IPS-11a (cell line): ENCODE measurements at regions not wholly inside any gene's neighbourhood (a gene's known extent, or its start where the extent isn't known, plus 50 kb on each side); places are given as distances from the start of the nearest gene placed in this dataset.

Experiments used
- H3K4me3 ChIP-seq: one replicate; pipeline ENCODE4 v1.5.1; 2013; ENCODE audit warnings: low read depth, low read length, control low read depth

DNA sequence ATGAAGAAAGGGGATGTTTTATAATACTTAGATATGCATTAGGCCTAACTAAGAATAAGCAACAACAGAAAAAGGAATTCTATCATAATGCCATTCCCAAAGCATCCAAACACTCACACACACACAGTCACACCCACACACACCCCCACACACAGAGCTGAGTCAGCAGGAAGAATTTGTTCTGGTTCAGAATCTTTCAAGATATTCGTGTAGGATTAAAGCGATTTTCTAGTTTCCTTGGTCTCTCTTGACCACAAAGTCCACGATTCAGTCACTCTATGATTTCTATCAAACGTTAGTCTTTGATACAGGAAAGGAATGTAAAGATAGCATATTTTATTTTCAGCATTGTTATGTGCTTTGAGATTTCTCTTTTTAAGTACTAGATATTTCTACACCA lies 382.6 kb upstream of the DCN start:
- H3K4me3 ChIP-seq = no peak overlapping the region

DNA sequence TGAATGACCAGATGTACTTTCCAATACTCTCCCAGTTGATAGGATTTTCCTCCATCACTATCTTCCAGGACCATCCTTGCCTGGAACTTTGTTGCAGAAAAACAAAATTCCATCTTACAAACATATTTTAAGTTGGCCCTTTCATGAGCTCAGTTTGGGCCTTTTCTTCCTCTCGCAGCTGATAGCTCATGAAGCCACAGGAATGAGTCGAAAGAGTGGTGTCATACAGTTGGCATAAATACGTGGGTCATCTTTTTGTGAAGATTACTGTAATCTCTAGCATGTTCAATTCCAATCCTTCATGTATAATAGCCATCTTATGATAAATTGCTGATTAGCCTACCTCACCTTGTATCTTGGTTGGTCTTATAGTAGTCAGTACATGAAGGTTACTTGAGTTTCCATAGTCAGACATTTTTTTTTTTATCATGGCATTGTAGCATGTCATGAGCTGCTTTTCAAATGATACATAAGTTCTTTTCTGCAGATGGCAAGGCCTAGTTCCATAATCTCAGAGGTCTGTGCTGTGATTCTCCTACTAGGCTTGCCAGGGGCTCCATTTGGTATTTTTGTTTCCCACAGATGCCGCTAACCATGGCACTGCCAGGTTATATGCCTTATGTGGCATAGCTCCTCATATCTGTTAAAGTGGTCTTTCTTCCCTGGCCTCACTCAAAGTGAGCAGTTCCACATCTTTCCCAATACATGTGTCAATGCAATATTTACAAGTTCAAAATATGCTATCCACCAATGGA lies 380.6 kb upstream of the DCN start:
- H3K4me3 ChIP-seq = no peak overlapping the region

- no peak overlapping the region for H3K4me3 ChIP-seq
Observed at GRCh38 chr12:91562476-91562875, 379.9 kb upstream of the DCN start.

DNA sequence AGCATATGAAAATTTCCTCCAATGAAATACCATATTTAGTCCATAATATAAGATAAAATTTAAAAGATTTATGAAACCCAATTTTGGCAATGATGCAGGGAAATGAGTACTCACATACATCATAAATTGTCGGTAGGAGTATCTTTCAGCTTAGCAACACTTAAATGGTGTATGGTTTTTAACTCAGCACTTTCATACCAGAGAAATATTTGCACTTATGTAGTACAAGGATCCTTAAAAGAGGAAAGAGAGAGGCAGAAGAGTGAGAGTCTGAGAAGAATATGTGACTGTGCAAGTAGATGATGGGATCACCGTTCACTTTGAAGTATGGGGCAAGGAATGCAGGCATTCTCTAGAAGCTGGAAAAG lies 379.3 kb upstream of the DCN start:
- no peak overlapping the region for H3K4me3 ChIP-seq

DNA sequence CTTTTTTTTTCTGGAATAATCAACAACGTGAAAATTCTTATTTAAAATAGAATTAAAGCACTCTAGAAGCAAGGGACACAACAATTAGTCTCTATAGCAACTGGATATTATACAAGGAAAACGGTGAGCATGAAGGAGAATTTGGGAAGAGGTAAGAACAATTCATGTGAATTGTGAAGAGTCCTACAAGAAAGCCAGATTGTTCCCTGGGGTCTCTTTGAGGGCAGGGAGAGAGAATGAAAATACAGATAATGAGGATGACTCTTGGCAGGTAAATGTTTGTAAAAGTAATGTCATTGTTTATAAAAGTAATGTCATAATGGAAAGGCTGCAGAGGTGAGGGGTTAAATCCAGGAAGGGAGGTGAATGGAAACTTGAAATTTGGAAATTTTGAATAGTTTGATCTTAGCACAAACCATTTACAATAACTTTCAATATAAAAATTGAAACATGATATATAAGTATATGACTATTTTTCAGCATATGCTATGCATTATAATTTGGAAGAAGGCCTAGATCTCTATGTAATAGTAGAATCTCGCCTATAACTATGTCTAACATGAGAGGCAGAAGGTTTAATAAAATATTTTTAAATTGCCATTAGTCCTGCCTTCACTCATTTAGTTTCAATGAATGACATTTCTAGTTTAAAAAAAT lies 378.8 kb upstream of the DCN start:
- no peak overlapping the region for H3K4me3 ChIP-seq

DNA sequence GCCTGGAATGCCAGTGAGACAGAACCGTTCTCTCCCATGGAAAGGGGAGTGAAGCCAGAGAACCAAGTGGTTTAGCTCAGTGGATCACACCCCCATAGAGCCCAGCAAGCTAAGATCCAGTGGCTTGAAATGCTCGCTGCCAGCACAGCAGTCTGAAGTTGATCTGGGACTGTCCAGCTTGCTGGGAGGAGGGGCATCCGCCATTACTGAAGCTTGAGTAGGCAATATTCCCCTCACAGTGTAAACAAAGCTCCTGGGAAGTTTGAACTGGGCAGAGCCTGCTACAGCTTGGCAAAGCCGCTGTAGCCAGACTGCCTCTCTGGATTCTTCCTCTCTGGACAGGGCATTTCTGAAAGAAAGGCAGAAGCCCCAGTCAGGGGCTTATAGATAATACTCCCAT lies 374.3 kb upstream of the DCN start:
- no peak overlapping the region for H3K4me3 ChIP-seq

DNA sequence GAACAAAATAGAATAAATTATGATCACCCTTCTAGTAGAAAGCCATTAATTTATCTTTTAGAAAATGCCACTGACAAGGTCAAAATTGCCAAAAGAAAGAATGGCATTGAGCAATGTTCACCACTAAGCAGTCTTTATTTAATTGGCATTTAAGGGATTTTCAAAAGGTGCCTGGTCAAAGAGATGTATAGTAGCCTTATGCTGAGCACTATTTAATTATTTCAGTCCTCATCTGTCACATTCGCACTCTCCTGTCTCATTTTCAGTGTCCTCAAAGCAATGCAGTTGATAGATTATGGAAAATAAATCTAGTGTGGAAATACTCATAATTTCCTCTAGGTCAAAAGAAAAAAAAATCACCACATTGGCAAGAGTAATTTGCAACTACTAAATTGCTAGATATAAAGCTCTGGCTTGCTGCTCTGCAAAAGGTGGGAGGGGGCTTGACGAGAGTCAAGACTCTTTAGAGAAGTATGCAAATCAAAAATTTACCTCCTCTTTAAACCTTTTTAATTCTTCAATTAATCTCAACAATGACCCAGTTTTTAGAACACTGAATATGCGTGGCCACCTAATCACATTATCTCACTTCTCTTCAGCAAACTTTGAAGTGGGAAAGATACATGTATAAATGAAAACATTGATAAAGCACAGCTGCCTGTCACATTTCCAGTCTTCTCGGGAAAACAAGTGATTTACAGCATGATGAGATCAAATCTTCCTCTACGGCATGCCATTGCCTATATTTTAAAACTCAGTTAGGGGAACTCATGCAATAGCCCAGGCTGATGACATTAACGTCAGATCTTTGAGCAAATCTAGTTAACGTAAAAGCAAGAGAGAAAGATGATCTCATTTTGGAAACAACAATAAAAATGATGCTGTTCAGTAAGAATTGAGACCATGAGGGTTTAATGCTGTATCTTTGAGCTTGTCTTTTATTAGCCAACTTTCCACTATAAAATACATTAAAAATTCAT lies 373.1 kb upstream of the DCN start:
- no peak overlapping the region for H3K4me3 ChIP-seq

- no peak overlapping the region for H3K4me3 ChIP-seq
Observed at GRCh38 chr12:91551927-91552326, 369.3 kb upstream of the DCN start.

DNA sequence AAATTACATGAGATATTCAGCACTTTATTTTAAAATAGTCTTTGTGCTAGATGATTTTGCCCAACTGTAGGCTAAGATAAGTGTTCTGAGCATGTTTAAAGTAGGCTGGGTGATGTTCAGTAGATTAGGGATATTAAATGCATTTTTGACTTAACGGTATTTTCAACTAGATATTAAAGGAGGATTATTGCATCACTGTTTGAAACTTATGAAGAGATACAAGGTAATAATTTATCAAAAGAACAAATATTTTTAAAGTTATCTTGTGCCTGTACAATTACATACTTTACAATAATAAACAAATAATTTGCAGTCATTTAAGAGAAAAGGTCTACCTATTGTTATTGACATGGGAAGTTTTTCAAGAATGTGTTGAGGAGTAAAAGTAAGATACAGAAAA lies 368.6 kb upstream of the DCN start:
- no peak overlapping the region for H3K4me3 ChIP-seq

- H3K4me3 ChIP-seq = no peak overlapping the region
Observed at GRCh38 chr12:91542666-91543065, 360.0 kb upstream of the DCN start.

DNA sequence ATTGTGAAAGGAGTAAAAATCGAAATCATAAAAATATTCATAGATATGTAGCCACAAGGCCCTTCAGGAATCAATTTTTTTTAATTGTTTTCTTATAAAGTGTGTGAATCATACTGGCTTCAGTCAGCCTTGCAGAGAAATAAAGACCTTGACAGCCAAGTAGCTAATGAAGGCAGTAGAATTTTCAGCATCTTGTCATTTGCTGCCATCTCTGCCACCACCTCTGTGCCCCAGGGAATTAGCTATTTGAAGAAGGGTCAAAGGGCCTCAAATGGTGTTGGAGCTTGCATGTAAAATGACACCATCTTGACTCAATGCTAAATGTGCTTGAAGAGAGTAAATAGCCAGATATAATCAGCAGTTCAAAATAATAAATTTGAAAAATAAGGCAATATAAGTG lies 359.4 kb upstream of the DCN start:
- H3K4me3 ChIP-seq = no peak overlapping the region

GRCh38 chr12:91538418-91538817 lies 355.8 kb upstream of the DCN start:
- no peak overlapping the region for H3K4me3 ChIP-seq

DNA sequence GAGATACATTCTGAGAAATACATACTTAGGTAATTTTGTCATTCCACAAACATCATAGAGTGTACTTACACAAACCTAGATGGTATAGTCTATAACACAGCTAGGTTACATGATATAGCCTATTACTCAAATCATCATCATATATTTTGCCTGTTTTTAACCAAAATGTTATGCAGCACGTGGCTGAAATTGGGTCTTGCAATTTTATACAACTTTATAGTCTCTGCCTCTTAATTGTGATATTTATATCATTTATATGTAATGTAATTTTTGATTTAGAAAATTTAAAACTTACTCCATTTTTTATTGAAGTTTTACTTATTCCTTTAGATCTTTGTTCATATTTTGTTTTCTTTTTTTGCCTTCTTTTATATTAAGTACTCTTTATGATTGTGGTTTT lies 350.7 kb upstream of the DCN start:
- H3K4me3 ChIP-seq = no peak overlapping the region

- H3K4me3 ChIP-seq = no peak overlapping the region
Observed at GRCh38 chr12:91529829-91530228, 347.2 kb upstream of the DCN start.

DNA sequence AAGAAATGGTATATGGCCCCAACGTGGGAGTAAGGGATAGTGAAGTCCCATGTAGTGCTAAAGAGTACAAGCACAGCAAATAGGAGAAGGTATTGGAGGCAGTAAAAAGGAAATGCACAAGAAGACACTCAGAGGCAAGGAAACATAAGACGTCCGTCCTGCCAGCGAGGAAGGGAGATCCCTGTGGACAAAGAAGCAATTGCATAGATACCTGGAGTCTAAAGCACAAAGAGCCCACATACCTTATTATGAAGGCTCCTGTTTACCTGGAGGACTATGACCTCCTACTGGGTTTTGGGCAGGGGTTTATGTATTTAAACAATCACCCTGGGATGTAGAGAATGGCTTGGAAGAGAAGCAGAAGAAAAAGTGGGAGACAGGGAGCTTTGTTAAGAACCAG lies 341.2 kb upstream of the DCN start:
- H3K4me3 ChIP-seq = no peak overlapping the region

DNA sequence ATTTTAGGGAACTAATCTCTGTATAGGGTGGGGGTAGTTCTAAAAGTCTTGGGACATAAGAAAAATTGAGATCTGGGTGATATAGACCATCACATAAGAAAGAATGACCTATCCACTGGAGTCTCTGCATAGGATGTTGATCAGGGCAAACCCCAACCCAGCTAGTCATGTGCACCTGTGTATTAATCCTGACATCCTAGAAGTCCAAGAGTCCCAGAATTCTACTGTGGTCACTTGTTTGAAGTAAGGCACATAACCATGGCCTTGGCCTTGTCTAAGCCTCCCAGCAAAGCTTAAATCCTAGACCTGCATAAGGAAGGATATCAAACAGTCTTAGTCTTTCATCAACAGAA lies 334.1 kb upstream of the DCN start:
- no peak overlapping the region for H3K4me3 ChIP-seq

GRCh38 chr12:91515944-91516694 lies 333.5 kb upstream of the DCN start:
- no peak overlapping the region for H3K4me3 ChIP-seq

DNA sequence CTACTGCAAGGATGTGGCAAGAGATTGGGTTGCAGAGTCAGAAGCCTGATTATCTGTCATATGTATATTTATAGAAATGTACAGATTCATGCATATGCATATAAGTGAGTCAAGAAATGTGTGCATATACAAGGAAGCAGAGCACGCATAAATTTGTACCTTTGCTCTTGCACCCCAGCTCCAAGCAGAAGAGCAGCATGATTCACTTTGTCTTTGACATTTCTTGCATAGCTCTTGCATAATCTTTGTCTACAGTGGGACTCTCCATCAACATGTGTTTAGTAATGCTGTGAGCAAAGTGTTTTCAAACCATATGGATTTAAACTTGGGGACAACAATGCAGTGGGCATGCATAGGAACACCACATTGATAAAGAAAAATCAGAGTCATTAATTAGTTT lies 330.7 kb upstream of the DCN start:
- H3K4me3 ChIP-seq = no peak overlapping the region

- H3K4me3 ChIP-seq = no peak overlapping the region
Observed at GRCh38 chr12:91511795-91512420, 329.3 kb upstream of the DCN start.

DNA sequence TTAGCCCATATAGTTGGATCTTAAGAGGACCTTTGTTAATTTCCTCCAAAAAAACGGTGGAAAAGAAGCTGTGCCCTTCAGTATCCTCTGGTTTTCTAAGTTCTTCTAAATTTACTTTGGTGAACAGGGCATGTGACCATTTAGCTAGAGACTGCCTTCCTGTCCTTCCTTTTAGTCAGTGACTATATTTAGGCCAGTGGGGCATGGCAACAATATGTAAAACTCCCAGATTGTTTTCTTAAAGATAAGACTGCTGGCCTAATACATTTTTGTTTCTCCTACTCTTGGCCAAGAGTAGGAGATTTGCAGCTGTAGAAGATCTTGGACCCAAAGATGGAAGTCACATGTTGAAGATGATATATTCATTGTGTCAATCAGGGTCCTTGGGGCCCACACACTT lies 325.1 kb upstream of the DCN start:
- no peak overlapping the region for H3K4me3 ChIP-seq

DNA sequence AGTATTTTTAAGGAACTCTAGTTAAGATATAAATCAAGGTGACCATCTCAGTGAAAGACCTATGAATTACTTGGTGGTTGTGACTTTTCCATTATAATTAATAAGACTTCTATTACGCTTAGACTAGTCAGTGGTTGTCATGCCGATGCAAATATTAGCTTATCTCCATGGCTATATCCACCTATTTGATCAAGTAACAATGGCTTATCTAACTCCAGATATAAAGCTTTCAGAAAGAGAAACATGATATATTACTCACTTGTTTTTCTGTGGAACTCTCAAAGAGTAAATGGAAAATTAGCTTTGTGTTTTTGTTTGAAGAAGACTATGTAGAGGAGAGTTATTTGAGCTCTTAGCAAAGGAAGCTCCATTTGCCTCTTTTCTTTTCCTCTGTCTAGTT lies 323.8 kb upstream of the DCN start:
- H3K4me3 ChIP-seq = no peak overlapping the region
